HCT116 (cell line): ENCODE measurements at regions not wholly inside any gene's neighbourhood (a gene's known extent, or its start where the extent isn't known, plus 50 kb on each side); places are given as distances from the start of the nearest gene placed in this dataset.

Experiments
- ATAC-seq: fragments of 200-7000 bp; cut with Tn5 transposase; 2 replicates; pipeline ENCODE4 v1.9.1; 2020; ENCODE audit warnings: mild to moderate bottlenecking, moderate library complexity
- BruUV-seq: library from RNA; stranded (reverse); fragments of 400-500 nt; replicated peaks from 2 replicates; lab custom pipeline; 2021; lab: Mats Ljungman, UMichigan
- CTCF ChIA-PET: fragments of 300-600 bp; sonication (Branson Sonifier 250); formaldehyde crosslinking; loops from one replicate; lab custom pipeline; 2021; ENCODE audit warnings: antibody characterized with exemption; lab: Charles Lee
- POLR2A ChIA-PET: fragments of 300-600, 350-600 bp; sonication (Branson Sonifier 250); formaldehyde crosslinking; loops from one replicate; lab custom pipeline; 2021; ENCODE audit warnings: antibody characterized with exemption; lab: Charles Lee
- RAD21 ChIA-PET, 2 experiments: fragments of 300-600 bp; sonication (Branson Sonifier 250); formaldehyde crosslinking; loops; one replicate each; lab custom pipeline; 2023; ENCODE audit warnings: low total read pairs in 2 of 2; ENCODE audit not compliant: uncharacterized antibody in 2 of 2, unreplicated experiment in 2 of 2, low non-redundant PET in 1 of 2; lab: Charles Lee
- DNase-seq: peaks from one replicate; pipeline ENCODE4 v3.0.0-alpha.2; 2010; ENCODE audit warnings: low read depth, low spot score
- H2AFZ ChIP-seq: fragments of 200-600 bp; shearing (Covaris generic), sonication (generic); 2 replicates; pipeline ENCODE4 v1.6.1; 2017; ENCODE audit warnings: low read depth, mixed run types, mixed read lengths, antibody characterized with exemption, low read length; ENCODE audit not compliant: poor library complexity, severe bottlenecking
- H3K27ac ChIP-seq: 2 replicates; pipeline ENCODE4 v1.5.1; 2012; ENCODE audit warnings: low read depth, low read length
- H3K27me3 ChIP-seq: fragments of 200-600 bp; sonication (generic); 2 replicates; pipeline ENCODE4 v1.6.1; 2016; ENCODE audit warnings: mixed run types, low read length, mixed read lengths; ENCODE audit not compliant: insufficient read depth
- H3K36me3 ChIP-seq, 2 experiments: fragments of 200-500 bp in 1 of 2; fragments of 200-600 bp in 1 of 2; sonication (Bioruptor generic) in 1 of 2; sonication (generic) in 1 of 2; 2 replicates each; pipeline versions ENCODE4 v1.5.1 to v1.6.1; 2014 to 2016; ENCODE audit warnings: low read length in 2 of 2, inconsistent platforms in 1 of 2, mixed read lengths in 1 of 2, mixed run types in 1 of 2; ENCODE audit not compliant: insufficient read depth in 2 of 2, control insufficient read depth in 1 of 2
- H3K4me1 ChIP-seq, 2 experiments: fragments of 200-600 bp in 1 of 2; sonication (generic) in 1 of 2; 2 replicates each; pipeline versions ENCODE4 v1.5.1 to v1.6.1; 2012 to 2017; ENCODE audit warnings: low read length in 2 of 2, inconsistent platforms in 1 of 2, mild to moderate bottlenecking in 1 of 2, mixed read lengths in 1 of 2, mixed run types in 1 of 2, moderate library complexity in 1 of 2; ENCODE audit not compliant: insufficient read depth in 2 of 2, control insufficient read depth in 1 of 2
- H3K4me2 ChIP-seq: fragments of 200-600 bp; sonication (generic); 2 replicates; pipeline ENCODE4 v1.6.1; 2017; ENCODE audit warnings: mixed run types, low read length, mixed read lengths
- H3K4me3 ChIP-seq, 2 experiments: fragments of 200-600 bp in 1 of 2; sonication (generic) in 1 of 2; replicated peaks in 1 of 2; 2 replicates each; pipeline ENCODE4 v1.5.1; 2011 to 2016; ENCODE audit warnings: low read length in 2 of 2, control low read depth in 1 of 2, low read depth in 1 of 2, mild to moderate bottlenecking in 1 of 2, mixed read lengths in 1 of 2, mixed run types in 1 of 2
- H3K79me2 ChIP-seq: fragments of 200-600 bp; sonication (generic); 2 replicates; pipeline ENCODE4 v1.6.1; 2017; ENCODE audit warnings: mild to moderate bottlenecking, mixed run types, low read length, moderate library complexity, mixed read lengths; ENCODE audit not compliant: insufficient read depth
- H3K9ac ChIP-seq: fragments of 200-600 bp; sonication (generic); 2 replicates; pipeline ENCODE4 v1.6.1; 2016; ENCODE audit warnings: low read length, mixed read lengths
- H3K9me2 ChIP-seq: fragments of 200-600 bp; sonication (generic), shearing (Covaris generic); 2 replicates; pipeline ENCODE4 v1.6.1; 2017; ENCODE audit warnings: mixed run types, mild to moderate bottlenecking, moderate library complexity; ENCODE audit not compliant: insufficient read depth
- H3K9me3 ChIP-seq, 2 experiments: fragments of 200-500 bp in 1 of 2; fragments of 200-600 bp in 1 of 2; sonication (Bioruptor generic) in 1 of 2; sonication (generic) in 1 of 2; 2 replicates each; pipeline ENCODE4 v1.6.1; 2014 to 2017; ENCODE audit warnings: low read length in 2 of 2, mixed read lengths in 2 of 2, inconsistent platforms in 1 of 2, low read depth in 1 of 2, mild to moderate bottlenecking in 1 of 2, mixed run types in 1 of 2, moderate library complexity in 1 of 2; ENCODE audit not compliant: control insufficient read depth in 1 of 2, insufficient read depth in 1 of 2
- H4K20me1 ChIP-seq: fragments of 200-600 bp; sonication (generic), shearing (Covaris generic); 2 replicates; pipeline ENCODE4 v1.6.1; 2017; ENCODE audit warnings: mixed run types, mild to moderate bottlenecking, moderate library complexity; ENCODE audit not compliant: insufficient read depth
- CBX3 ChIP-seq: IDR thresholded peaks from 2 replicates; pipeline ENCODE4 v1.6.1; 2012; ENCODE audit warnings: low read depth
- CEBPB ChIP-seq: IDR thresholded peaks from 2 replicates; pipeline ENCODE4 v1.6.1; 2012; ENCODE audit warnings: low read depth
- JUND ChIP-seq: IDR thresholded peaks from 2 replicates; pipeline ENCODE4 v1.6.1; 2012
- POLR2AphosphoS5 ChIP-seq: IDR thresholded peaks from 2 replicates; pipeline ENCODE4 v1.6.1; 2011; ENCODE audit warnings: mild to moderate bottlenecking, low read depth, low read length, moderate library complexity
- RAD21 ChIP-seq: IDR thresholded peaks from 2 replicates; pipeline ENCODE4 v1.6.1; 2012; ENCODE audit warnings: low read depth, mild to moderate bottlenecking
- REST ChIP-seq: IDR thresholded peaks from 2 replicates; pipeline ENCODE4 v1.6.1; 2012; ENCODE audit warnings: low read depth
- SIN3A ChIP-seq: IDR thresholded peaks from 2 replicates; pipeline ENCODE4 v1.6.1; 2012; ENCODE audit warnings: low read depth
- SRF ChIP-seq: IDR thresholded peaks from 2 replicates; pipeline ENCODE4 v1.6.1; 2012; ENCODE audit warnings: low read depth
- TCF7L2 ChIP-seq: IDR thresholded peaks from 2 replicates; pipeline ENCODE4 v1.7.0; 2011; ENCODE audit warnings: borderline replicate concordance, inconsistent platforms; ENCODE audit not compliant: insufficient read depth, insufficient read length; ENCODE audit errors: extremely low read depth
- YY1 ChIP-seq: IDR thresholded peaks from 2 replicates; pipeline ENCODE4 v1.6.1; 2011; ENCODE audit warnings: low read length, low read depth, moderate library complexity, mild to moderate bottlenecking; ENCODE audit not compliant: insufficient replicate concordance; ENCODE audit errors: extremely low read depth
- ZBTB33 ChIP-seq: IDR thresholded peaks from 2 replicates; pipeline ENCODE4 v1.6.1; 2011; ENCODE audit warnings: mild to moderate bottlenecking, low read length, moderate library complexity; ENCODE audit not compliant: insufficient replicate concordance; ENCODE audit errors: extremely low read depth
- ZNF274 ChIP-seq: fragments of 200-500 bp; sonication (Bioruptor generic); IDR thresholded peaks from 2 replicates; pipeline ENCODE4 v1.6.1; 2014; ENCODE audit warnings: mild to moderate bottlenecking, low read depth, low read length, inconsistent platforms
- intact Hi-C: fragments of 100-400 bp; cut with micrococcal nuclease; formaldehyde crosslinking; loops from 2 replicates; pipeline ENCODE4 v1.10.0; 2022

GRCh38 chr4:60799214-60799613, 400.9 kb upstream of the ADGRL3 start:
- ChIA-PET POLR2A (no interaction called here), CTCF (no interaction called here), RAD21 (no interaction called here)
- Histone ChIP-seq H4K20me1 (no peaks in the 10 kb centered on the region), H3K9me2 (no peaks in the 10 kb centered on the region), H3K9me3 (peaks cover 6 to 23% of the 10 kb centered on the region in 2 experiments; a peak in 2 of 4 replicates), H3K4me1 (no peaks in the 10 kb centered on the region), H3K9ac (no peak overlapping the region), H3K4me3 (no peak overlapping the region), H3K27me3 (no peaks in the 10 kb centered on the region), H3K36me3 (no peaks in the 10 kb centered on the region), H3K4me2 (no peak overlapping the region), H2AFZ (no peak overlapping the region), H3K27ac (no peak overlapping the region), H3K79me2 (no peaks in the 10 kb centered on the region)
- no peak for ATAC-seq
- intact Hi-C loops: no loop called here
- no TSS peak for BruUV-seq
- DNase-seq: no peak
- no peak for TF ChIP-seq ZBTB33
- TF ChIP-seq SRF: no peak
- no peak for TF ChIP-seq CBX3
- no peak for TF ChIP-seq CEBPB
- TF ChIP-seq YY1: no peak
- TF ChIP-seq POLR2AphosphoS5: no peak
- no peak for TF ChIP-seq RAD21
- TF ChIP-seq REST: no peak
- no peak for TF ChIP-seq TCF7L2
- no peak for TF ChIP-seq ZNF274
- no peak for TF ChIP-seq JUND
- no peak for TF ChIP-seq SIN3A
